Aorta (tissue), 5 donors: ENCODE measurements at regions not wholly inside any gene's neighbourhood (a gene's known extent, or its start where the extent isn't known, plus 50 kb on each side); places are given as distances from the start of the nearest gene placed in this dataset.

ENCODE experiments used
- ATAC-seq: fragments of 200-7000 bp; cut with Tn5 transposase; one replicate; pipeline ENCODE4 v1.9.1; 2022; ENCODE audit warnings: moderate library complexity; ENCODE audit not compliant: low FRiP score
- DNase-seq, 2 donors: peaks; one replicate each; pipeline ENCODE4 v3.0.0-alpha.2; 2020
- H3K27ac ChIP-seq, 2 donors: one replicate each; pipeline ENCODE4 v1.5.1; 2013; ENCODE audit warnings: low read length in 2 of 2, mild to moderate bottlenecking in 2 of 2, moderate library complexity in 2 of 2, control low read depth in 1 of 2, inconsistent platforms in 1 of 2, low read depth in 1 of 2
- H3K27me3 ChIP-seq, 2 donors: one replicate each; pipeline ENCODE4 v1.6.1; 2013; ENCODE audit warnings: control low read depth in 1 of 2, low read length in 1 of 2, mild to moderate bottlenecking in 1 of 2, moderate library complexity in 1 of 2; ENCODE audit not compliant: insufficient read depth in 2 of 2, control insufficient read depth in 1 of 2
- H3K36me3 ChIP-seq, 2 donors: one replicate each; pipeline ENCODE4 v1.6.1; 2013; ENCODE audit warnings: control low read depth in 1 of 2, low read length in 1 of 2, mild to moderate bottlenecking in 1 of 2; ENCODE audit not compliant: insufficient read depth in 2 of 2, control insufficient read depth in 1 of 2
- H3K4me1 ChIP-seq, 2 donors: one replicate each; pipeline ENCODE4 v1.6.1; 2013; ENCODE audit warnings: low read length in 2 of 2, control low read depth in 1 of 2, mild to moderate bottlenecking in 1 of 2, moderate library complexity in 1 of 2; ENCODE audit not compliant: insufficient read depth in 2 of 2, control insufficient read depth in 1 of 2
- H3K4me3 ChIP-seq, 2 donors: one replicate each; pipeline ENCODE4 v1.5.1; 2013; ENCODE audit warnings: low read length in 2 of 2, control low read depth in 1 of 2, mild to moderate bottlenecking in 1 of 2
- H3K9me3 ChIP-seq: one replicate; pipeline ENCODE4 v1.6.1; 2013; ENCODE audit warnings: mild to moderate bottlenecking, low read length; ENCODE audit not compliant: control insufficient read depth
- WGBS, 2 donors: extraction: QIAGEN DNeasy Blood & Tissue Kit; methylation state at CpG; one replicate each; pipeline ENCODE4 v1.1.7; 2013; 5-methylcytosine and 5-hydroxymethylcytosine counted together
- intact Hi-C, 2 donors: fragments of 100-400 bp; cut with DNase I; formaldehyde crosslinking; loops; one replicate each; pipeline versions ENCODE4 v1.14.2 to v1.15.0; 2022
- donor health status: healthy with polysubstance abuse.
- donor health status: Bipolar disorder and iron deficiency.
- donor health status: DM: no; HTN: no; CAD: no.
- donor health status: DM: no; HTN: no; CAD: no.
- donor health status: DM: yes; HTN: yes; CAD: no.

GRCh38 chr18:40063488-40063887 is 1891.5 kb upstream of the PIK3C3 start:
- ATAC-seq (no peak), DNase-seq (no peak)
- no peaks in the 10 kb centered on the region for H3K36me3 ChIP-seq
- intact Hi-C loops, result no loop called here
- no peaks in the 10 kb centered on the region for H3K9me3 ChIP-seq
- H3K4me1 ChIP-seq, result no peaks in the 10 kb centered on the region
- H3K27ac ChIP-seq, result no peak overlapping the region
- H3K4me3 ChIP-seq, result no peak overlapping the region
- H3K27me3 ChIP-seq, result no peaks in the 10 kb centered on the region

GRCh38 chr18:40061086-40061485 is 1893.9 kb upstream of the PIK3C3 start:
- no peaks in the 10 kb centered on the region for H3K27me3 ChIP-seq
- WGBS, 2 donors, result 49 to 63% methylated on average over 2 of the region's 2 CpGs
- intact Hi-C loops, result no loop called here
- H3K36me3 ChIP-seq, result no peaks in the 10 kb centered on the region
- no peaks in the 10 kb centered on the region for H3K9me3 ChIP-seq
- no peaks in the 10 kb centered on the region for H3K4me1 ChIP-seq
- H3K4me3 ChIP-seq, result no peak overlapping the region
- ATAC-seq, result no peak
- no peak overlapping the region for H3K27ac ChIP-seq
- no peak for DNase-seq

- H3K36me3 ChIP-seq, result no peaks in the 10 kb centered on the region
- ATAC-seq, result no peak
- DNase-seq, result no peak
- intact Hi-C loops, result no loop called here
- H3K9me3 ChIP-seq, result no peaks in the 10 kb centered on the region
- H3K27ac ChIP-seq, result no peak overlapping the region
- no peaks in the 10 kb centered on the region for H3K27me3 ChIP-seq
- H3K4me1 ChIP-seq, result no peaks in the 10 kb centered on the region
- 51 to 63% methylated on average over 1 of the region's 1 CpG for WGBS, 2 donors
- H3K4me3 ChIP-seq, result no peak overlapping the region
Measured at GRCh38 chr18:40060562-40060961, 1894.5 kb upstream of the PIK3C3 start.

- Histone ChIP-seq H3K4me3 (no peak overlapping the region), H3K27ac (no peak overlapping the region), H3K36me3 (no peaks in the 10 kb centered on the region), H3K9me3 (no peaks in the 10 kb centered on the region), H3K4me1 (no peaks in the 10 kb centered on the region), H3K27me3 (no peaks in the 10 kb centered on the region)
- DNase-seq (no peak), ATAC-seq (no peak)
- WGBS, 2 donors, result 82 to 85% methylated on average over 3 of the region's 3 CpGs
- intact Hi-C loops, result no loop called here
Measured at GRCh38 chr18:40058811-40059570, 1896.0 kb upstream of the PIK3C3 start.

- Histone ChIP-seq H3K9me3 (no peaks in the 10 kb centered on the region), H3K27me3 (no peaks in the 10 kb centered on the region), H3K4me1 (no peaks in the 10 kb centered on the region), H3K36me3 (no peaks in the 10 kb centered on the region), H3K4me3 (no peak overlapping the region), H3K27ac (no peak overlapping the region)
- no peak for DNase-seq
- 5 to 10% methylated on average over 2 of the region's 2 CpGs for WGBS, 2 donors
- ATAC-seq, result no peak
- intact Hi-C loops, result no loop called here
Measured at GRCh38 chr18:40056079-40056692, 1898.8 kb upstream of the PIK3C3 start.

GRCh38 chr18:40055262-40055661 is 1899.8 kb upstream of the PIK3C3 start:
- H3K27me3 ChIP-seq, result no peaks in the 10 kb centered on the region
- H3K9me3 ChIP-seq, result no peaks in the 10 kb centered on the region
- ATAC-seq (no peak), DNase-seq (no peak)
- WGBS, 2 donors, result 81 to 89% methylated on average over 5 of the region's 5 CpGs
- H3K4me3 ChIP-seq, result no peak overlapping the region
- intact Hi-C loops, result no loop called here
- H3K27ac ChIP-seq, result no peak overlapping the region
- no peaks in the 10 kb centered on the region for H3K36me3 ChIP-seq
- H3K4me1 ChIP-seq, result no peaks in the 10 kb centered on the region

GRCh38 chr18:40049716-40050115 is 1905.3 kb upstream of the PIK3C3 start:
- Histone ChIP-seq H3K4me1 (no peaks in the 10 kb centered on the region), H3K27ac (no peak overlapping the region), H3K36me3 (no peaks in the 10 kb centered on the region), H3K9me3 (no peaks in the 10 kb centered on the region), H3K27me3 (no peaks in the 10 kb centered on the region), H3K4me3 (no peak overlapping the region)
- ATAC-seq, result no peak
- 46 to 51% methylated on average over 5 of the region's 5 CpGs for WGBS, 2 donors
- intact Hi-C loops, result no loop called here
- DNase-seq, result no peak

- ATAC-seq, result no peak
Measured at GRCh38 chr18:40048886-40049650, 1906.0 kb upstream of the PIK3C3 start.

GRCh38 chr18:40048253-40048652 is 1906.8 kb upstream of the PIK3C3 start:
- WGBS, 2 donors, result 83 to 90% methylated on average over 2 of the region's 2 CpGs
- Histone ChIP-seq H3K9me3 (no peaks in the 10 kb centered on the region), H3K36me3 (no peaks in the 10 kb centered on the region), H3K4me1 (no peaks in the 10 kb centered on the region), H3K27me3 (no peaks in the 10 kb centered on the region), H3K4me3 (no peak overlapping the region), H3K27ac (no peak overlapping the region)
- DNase-seq, result no peak
- no peak for ATAC-seq
- intact Hi-C loops, result no loop called here

More at GRCh38 chr18:40048886-40049650, 1906.0 kb upstream of the PIK3C3 start:
- Histone ChIP-seq H3K4me3 (no peak overlapping the region), H3K27ac (no peak overlapping the region), H3K9me3 (no peaks in the 10 kb centered on the region), H3K4me1 (no peaks in the 10 kb centered on the region), H3K27me3 (no peaks in the 10 kb centered on the region), H3K36me3 (no peaks in the 10 kb centered on the region)
- 65 to 70% methylated on average over 17 of the region's 17 CpGs for WGBS, 2 donors
- intact Hi-C loops, result no loop called here
- no peak for DNase-seq
